ENCODE measurements at regions not wholly inside any gene's neighbourhood (a gene's known extent, or its start where the extent isn't known, plus 50 kb on each side); places are given as distances from the start of the nearest gene placed in this dataset.

- no peak for DNase-seq (ENCODE audit: low spot score)
- Histone ChIP-seq H3K27me3 (replicated peaks; ENCODE audit: insufficient read depth) (no peaks in the 10 kb centered on the region), H3K9me3 (no peaks in the 10 kb centered on the region), H3K36me3 (no peaks in the 10 kb centered on the region), H3K4me1 (replicated peaks) (no peaks in the 10 kb centered on the region), H3K4me3 (no peak overlapping the region), H3K27ac (no peak overlapping the region)
- no peak for TF ChIP-seq POLR2A (IDR thresholded peaks at IDR 0.05)
- no peak for TF ChIP-seq POLR2AphosphoS5 (IDR thresholded peaks at IDR 0.05)
- no peak for TF ChIP-seq CTCF (IDR thresholded peaks at IDR 0.05)
- intact Hi-C loops (cut with DNase I) = no loop called here
- 53% methylated on average over 7 of the region's 7 CpGs for WGBS
Observed at GRCh38 chr20:50373674-50374286, 136.4 kb upstream of the PTPN1 start.

- H3K27ac ChIP-seq = no peak overlapping the region
- no peaks in the 10 kb centered on the region for H3K4me1 ChIP-seq (replicated peaks)
- no peaks in the 10 kb centered on the region for H3K36me3 ChIP-seq
- H3K9me3 ChIP-seq = no peaks in the 10 kb centered on the region
- no peak overlapping the region for H3K4me3 ChIP-seq
- intact Hi-C loops (cut with DNase I) = loop anchor here (5.0 kb wide), 1 partner anchor 92 kb away; no protein-coding TSS in a partner anchor
- no peak for DNase-seq (ENCODE audit: low spot score)
- TF ChIP-seq CTCF (IDR thresholded peaks at IDR 0.05) (no peak), POLR2A (IDR thresholded peaks at IDR 0.05) (no peak), POLR2AphosphoS5 (IDR thresholded peaks at IDR 0.05) (no peak)
- 87% methylated on average over 4 of the region's 4 CpGs for WGBS
- no peaks in the 10 kb centered on the region for H3K27me3 ChIP-seq (replicated peaks; ENCODE audit: insufficient read depth)
Observed at GRCh38 chr20:50374541-50375078, 135.6 kb upstream of the PTPN1 start.

- no peaks in the 10 kb centered on the region for H3K27me3 ChIP-seq (replicated peaks; ENCODE audit: insufficient read depth)
- H3K36me3 ChIP-seq = no peaks in the 10 kb centered on the region
- H3K9me3 ChIP-seq = no peaks in the 10 kb centered on the region
- H3K4me3 ChIP-seq = no peak overlapping the region
- no peak for DNase-seq (ENCODE audit: low spot score)
- no peaks in the 10 kb centered on the region for H3K4me1 ChIP-seq (replicated peaks)
- H3K27ac ChIP-seq = no peak overlapping the region
- TF ChIP-seq POLR2A (IDR thresholded peaks at IDR 0.05) = no peak
- no peak for TF ChIP-seq CTCF (IDR thresholded peaks at IDR 0.05)
- TF ChIP-seq POLR2AphosphoS5 (IDR thresholded peaks at IDR 0.05) = no peak
- WGBS = 85% methylated on average over 14 of the region's 14 CpGs
- intact Hi-C loops (cut with DNase I) = loop anchor here (5.0 kb wide), 1 partner anchor 94 kb away; no protein-coding TSS in a partner anchor
Observed at GRCh38 chr20:50376179-50376887, 133.8 kb upstream of the PTPN1 start.

GRCh38 chr20:50376888-50377459, 133.2 kb upstream of the PTPN1 start:
- Histone ChIP-seq H3K27me3 (replicated peaks; ENCODE audit: insufficient read depth) (no peaks in the 10 kb centered on the region), H3K27ac (no peak overlapping the region), H3K9me3 (no peaks in the 10 kb centered on the region), H3K4me1 (replicated peaks) (peaks cover 4% of the 10 kb centered on the region), H3K36me3 (no peaks in the 10 kb centered on the region), H3K4me3 (no peak overlapping the region)
- intact Hi-C loops (cut with DNase I) = loop anchor here (5.0 kb wide), 1 partner anchor 95 kb away; no protein-coding TSS in a partner anchor
- WGBS = 77% methylated on average over 17 of the region's 17 CpGs
- DNase-seq (ENCODE audit: low spot score) = no peak
- TF ChIP-seq CTCF (IDR thresholded peaks at IDR 0.05) = no peak
- TF ChIP-seq POLR2A (IDR thresholded peaks at IDR 0.05) = no peak
- TF ChIP-seq POLR2AphosphoS5 (IDR thresholded peaks at IDR 0.05) = no peak
